Right lobe of liver (tissue), 4 donors: ENCODE measurements at regions not wholly inside any gene's neighbourhood (a gene's known extent, or its start where the extent isn't known, plus 50 kb on each side); places are given as distances from the start of the nearest gene placed in this dataset.

Experiments used
- POLR2A ChIP-seq: fragments of 450-650 bp; IDR thresholded peaks from one replicate; pipeline ENCODE4 v1.6.1; 2017; ENCODE audit warnings: antibody characterized with exemption, mild to moderate bottlenecking
- TF ChIP-seq, protein P1 (sequence below), 4 donors: fragments of 200-600 bp in 3 of 4; fragments of 450-650 bp in 1 of 4; IDR thresholded peaks; one replicate each; pipeline versions ENCODE4 v1.5.1 to v1.8.0; 2016 to 2022; ENCODE audit warnings: antibody characterized with exemption in 4 of 4, mild to moderate bottlenecking in 2 of 4
- donor health status: DM: no; HTN: no; CAD: no.
- donor health status: DM: no; HTN: no; CAD: no.
- donor health status: DM: no; HTN: yes; CAD: no.

DNA sequence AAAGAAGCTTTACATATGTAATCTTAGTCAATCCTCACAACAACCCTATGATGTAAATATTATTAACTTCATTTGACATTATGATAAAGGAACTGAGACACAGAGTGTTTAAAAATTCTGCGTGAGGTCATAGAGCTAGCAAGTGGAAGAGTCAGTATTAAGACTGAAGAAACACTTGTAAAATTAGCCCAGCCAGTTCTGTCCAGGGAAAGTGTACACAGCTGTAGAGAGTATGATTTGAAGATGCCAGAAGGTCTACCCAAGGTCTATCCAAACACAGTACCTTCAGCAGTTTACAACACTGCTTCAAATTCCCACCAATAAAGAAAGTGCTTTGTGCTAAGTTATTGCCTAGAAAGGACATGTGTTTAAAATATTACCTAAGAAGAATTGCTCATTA, 51.7 kb upstream of the ITPRID2 start:
- TF ChIP-seq, protein P1, sequence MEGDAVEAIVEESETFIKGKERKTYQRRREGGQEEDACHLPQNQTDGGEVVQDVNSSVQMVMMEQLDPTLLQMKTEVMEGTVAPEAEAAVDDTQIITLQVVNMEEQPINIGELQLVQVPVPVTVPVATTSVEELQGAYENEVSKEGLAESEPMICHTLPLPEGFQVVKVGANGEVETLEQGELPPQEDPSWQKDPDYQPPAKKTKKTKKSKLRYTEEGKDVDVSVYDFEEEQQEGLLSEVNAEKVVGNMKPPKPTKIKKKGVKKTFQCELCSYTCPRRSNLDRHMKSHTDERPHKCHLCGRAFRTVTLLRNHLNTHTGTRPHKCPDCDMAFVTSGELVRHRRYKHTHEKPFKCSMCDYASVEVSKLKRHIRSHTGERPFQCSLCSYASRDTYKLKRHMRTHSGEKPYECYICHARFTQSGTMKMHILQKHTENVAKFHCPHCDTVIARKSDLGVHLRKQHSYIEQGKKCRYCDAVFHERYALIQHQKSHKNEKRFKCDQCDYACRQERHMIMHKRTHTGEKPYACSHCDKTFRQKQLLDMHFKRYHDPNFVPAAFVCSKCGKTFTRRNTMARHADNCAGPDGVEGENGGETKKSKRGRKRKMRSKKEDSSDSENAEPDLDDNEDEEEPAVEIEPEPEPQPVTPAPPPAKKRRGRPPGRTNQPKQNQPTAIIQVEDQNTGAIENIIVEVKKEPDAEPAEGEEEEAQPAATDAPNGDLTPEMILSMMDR (IDR thresholded peaks at IDR 0.05), result no peak
- no peak for TF ChIP-seq POLR2A
